ENCODE measurements at regions not wholly inside any gene's neighbourhood (a gene's known extent, or its start where the extent isn't known, plus 50 kb on each side); places are given as distances from the start of the nearest gene placed in this dataset.
"Not testable (repeated sequence)": the region's sequence is repeated elsewhere in the genome, so short reads cannot be mapped to it uniquely, and the experiment has no call there.

DNA sequence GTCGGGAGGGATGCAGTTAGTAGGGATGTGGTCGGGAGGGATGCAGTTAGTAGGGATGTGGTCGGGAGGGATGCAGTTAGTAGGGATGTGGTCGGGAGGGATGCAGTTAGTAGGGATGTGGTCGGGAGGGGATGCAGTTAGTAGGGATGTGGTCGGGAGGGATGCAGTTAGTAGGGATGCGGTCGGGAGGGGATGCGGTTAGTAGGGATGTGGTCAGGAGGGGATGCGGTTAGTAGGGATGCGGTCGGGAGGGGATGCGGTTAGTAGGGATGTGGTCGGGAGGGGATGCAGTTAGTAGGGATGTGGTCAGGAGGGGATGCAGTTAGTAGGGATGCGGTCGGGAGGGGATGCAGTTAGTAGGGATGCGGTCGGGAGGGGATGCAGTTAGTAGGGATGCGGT lies 96.2 kb downstream of the BDH1 start:
- Histone ChIP-seq H3K4me1 (ENCODE audit: insufficient read depth, low read length, poor library complexity, severe bottlenecking) (peaks cover 13% of the 10 kb centered on the region), H3F3A (ENCODE audit: low read depth) (peaks cover 15% of the 10 kb centered on the region)
- H3K9me3 ChIP-seq (ENCODE audit: insufficient read depth, low read depth, low read length); H3K9me2 ChIP-seq (replicated peaks; ENCODE audit: low read depth, low read length); H3K79me2 ChIP-seq (ENCODE audit: insufficient read depth, low read length); H3K27me3 ChIP-seq (ENCODE audit: insufficient read depth, low read length, poor library complexity, severe bottlenecking); H2AFZ ChIP-seq (ENCODE audit: low read length); H3K4me2 ChIP-seq (ENCODE audit: low read depth, low read length, poor library complexity, severe bottlenecking); H3K4me3 ChIP-seq (ENCODE audit: low read length, poor library complexity, severe bottlenecking); H3K36me3 ChIP-seq (ENCODE audit: insufficient read depth, low read length); H4K20me1 ChIP-seq (ENCODE audit: insufficient read depth, low read length, poor library complexity, severe bottlenecking); H3K9ac ChIP-seq (ENCODE audit: low read depth, low read length, poor library complexity, severe bottlenecking): not testable (repeated sequence)

- no peak overlapping the region for H3K9ac ChIP-seq (ENCODE audit: low read depth, low read length, poor library complexity, severe bottlenecking)
- peaks cover 13% of the 10 kb centered on the region for H3K4me1 ChIP-seq (ENCODE audit: insufficient read depth, low read length, poor library complexity, severe bottlenecking)
- no peaks in the 10 kb centered on the region for H3K79me2 ChIP-seq (ENCODE audit: insufficient read depth, low read length)
- H3K4me2 ChIP-seq (ENCODE audit: low read depth, low read length, poor library complexity, severe bottlenecking): no peak overlapping the region
- H3K9me3 ChIP-seq (ENCODE audit: insufficient read depth, low read depth, low read length): no peaks in the 10 kb centered on the region
- H2AFZ ChIP-seq (ENCODE audit: low read length): no peak overlapping the region
- TF ChIP-seq EZH2phosphoT487 (IDR thresholded peaks at IDR 0.05; ENCODE audit: borderline replicate concordance): no peak
- TF ChIP-seq, protein P1, sequence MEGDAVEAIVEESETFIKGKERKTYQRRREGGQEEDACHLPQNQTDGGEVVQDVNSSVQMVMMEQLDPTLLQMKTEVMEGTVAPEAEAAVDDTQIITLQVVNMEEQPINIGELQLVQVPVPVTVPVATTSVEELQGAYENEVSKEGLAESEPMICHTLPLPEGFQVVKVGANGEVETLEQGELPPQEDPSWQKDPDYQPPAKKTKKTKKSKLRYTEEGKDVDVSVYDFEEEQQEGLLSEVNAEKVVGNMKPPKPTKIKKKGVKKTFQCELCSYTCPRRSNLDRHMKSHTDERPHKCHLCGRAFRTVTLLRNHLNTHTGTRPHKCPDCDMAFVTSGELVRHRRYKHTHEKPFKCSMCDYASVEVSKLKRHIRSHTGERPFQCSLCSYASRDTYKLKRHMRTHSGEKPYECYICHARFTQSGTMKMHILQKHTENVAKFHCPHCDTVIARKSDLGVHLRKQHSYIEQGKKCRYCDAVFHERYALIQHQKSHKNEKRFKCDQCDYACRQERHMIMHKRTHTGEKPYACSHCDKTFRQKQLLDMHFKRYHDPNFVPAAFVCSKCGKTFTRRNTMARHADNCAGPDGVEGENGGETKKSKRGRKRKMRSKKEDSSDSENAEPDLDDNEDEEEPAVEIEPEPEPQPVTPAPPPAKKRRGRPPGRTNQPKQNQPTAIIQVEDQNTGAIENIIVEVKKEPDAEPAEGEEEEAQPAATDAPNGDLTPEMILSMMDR (conservative IDR thresholded peaks at IDR 0.05; ENCODE audit: low read length): no peak
- H3K4me3 ChIP-seq (ENCODE audit: low read length, poor library complexity, severe bottlenecking): no peak overlapping the region
- no peaks in the 10 kb centered on the region for H3K36me3 ChIP-seq (ENCODE audit: insufficient read depth, low read length)
- no peaks in the 10 kb centered on the region for H3K9me2 ChIP-seq (replicated peaks; ENCODE audit: low read depth, low read length)
- peaks cover 15% of the 10 kb centered on the region for H3F3A ChIP-seq (ENCODE audit: low read depth)
- no peaks in the 10 kb centered on the region for H3K27me3 ChIP-seq (ENCODE audit: insufficient read depth, low read length, poor library complexity, severe bottlenecking)
- no peaks in the 10 kb centered on the region for H4K20me1 ChIP-seq (ENCODE audit: insufficient read depth, low read length, poor library complexity, severe bottlenecking)
Measured at GRCh38 chr3:197458906-197459470, 96.8 kb downstream of the BDH1 start.

- Histone ChIP-seq H3K27me3 (ENCODE audit: insufficient read depth, low read length, poor library complexity, severe bottlenecking) (no peaks in the 10 kb centered on the region), H3K9me2 (replicated peaks; ENCODE audit: low read depth, low read length) (no peaks in the 10 kb centered on the region), H3K4me2 (ENCODE audit: low read depth, low read length, poor library complexity, severe bottlenecking) (no peak overlapping the region), H3K36me3 (ENCODE audit: insufficient read depth, low read length) (no peaks in the 10 kb centered on the region), H4K20me1 (ENCODE audit: insufficient read depth, low read length, poor library complexity, severe bottlenecking) (no peaks in the 10 kb centered on the region), H3K9me3 (ENCODE audit: insufficient read depth, low read depth, low read length) (no peaks in the 10 kb centered on the region), H3K9ac (ENCODE audit: low read depth, low read length, poor library complexity, severe bottlenecking) (no peak overlapping the region), H3K4me3 (ENCODE audit: low read length, poor library complexity, severe bottlenecking) (no peak overlapping the region), H3K4me1 (ENCODE audit: insufficient read depth, low read length, poor library complexity, severe bottlenecking) (peaks cover 7% of the 10 kb centered on the region), H2AFZ (ENCODE audit: low read length) (no peak overlapping the region), H3F3A (ENCODE audit: low read depth) (peaks cover 11% of the 10 kb centered on the region), H3K79me2 (ENCODE audit: insufficient read depth, low read length) (no peaks in the 10 kb centered on the region)
- TF ChIP-seq EZH2phosphoT487 (IDR thresholded peaks at IDR 0.05; ENCODE audit: borderline replicate concordance): no peak
- TF ChIP-seq, protein P1 (conservative IDR thresholded peaks at IDR 0.05; ENCODE audit: low read length): peak; percentile 43; the same call in 1 of the 2 replicates
Measured at GRCh38 chr3:197458179-197458707, 97.5 kb downstream of the BDH1 start.

All from Loucy (cell line).